CD1c-positive myeloid dendritic cell (primary cell): ENCODE measurements at regions not wholly inside any gene's neighbourhood (a gene's known extent, or its start where the extent isn't known, plus 50 kb on each side); places are given as distances from the start of the nearest gene placed in this dataset.

ENCODE experiments used
- DNase-seq: peaks from one replicate; pipeline ENCODE4 v3.0.0-alpha.2; 2016; ENCODE audit errors: extremely low spot score

- DNase-seq = no peak
These were observed 261.6 kb upstream of the THRB start for GRCh38 chr3:24756101-24756888.

- DNase-seq = no peak
These were observed 268.7 kb upstream of the THRB start for GRCh38 chr3:24763393-24763792.

GRCh38 chr3:24764236-24764915 is 269.7 kb upstream of the THRB start:
- no peak for DNase-seq

GRCh38 chr3:24765399-24765798 is 270.7 kb upstream of the THRB start:
- no peak for DNase-seq

GRCh38 chr3:24769918-24770317 is 275.3 kb upstream of the THRB start:
- no peak for DNase-seq

- DNase-seq = peak; percentile 3
These were observed 279.1 kb upstream of the THRB start for GRCh38 chr3:24773798-24774197.

- DNase-seq = no peak
These were observed 286.3 kb upstream of the THRB start for GRCh38 chr3:24780991-24781390.

GRCh38 chr3:24781454-24781853 is 286.8 kb upstream of the THRB start:
- no peak for DNase-seq

- no peak for DNase-seq
These were observed 299.2 kb upstream of the THRB start for GRCh38 chr3:24793896-24794295.

- DNase-seq = no peak
These were observed 308.0 kb upstream of the THRB start for GRCh38 chr3:24802614-24803013.

- DNase-seq = no peak
These were observed 309.4 kb upstream of the THRB start for GRCh38 chr3:24804095-24804494.

GRCh38 chr3:24810881-24811280 is 316.2 kb upstream of the THRB start:
- DNase-seq = no peak

GRCh38 chr3:24812116-24812515 is 317.5 kb upstream of the THRB start:
- DNase-seq = no peak

GRCh38 chr3:24818055-24818454 is 323.4 kb upstream of the THRB start:
- no peak for DNase-seq

- DNase-seq = no peak
These were observed 333.4 kb upstream of the THRB start for GRCh38 chr3:24828011-24828410.

GRCh38 chr3:24828551-24828950 is 333.9 kb upstream of the THRB start:
- DNase-seq = no peak

GRCh38 chr3:24829011-24829581 is 334.4 kb upstream of the THRB start:
- no peak for DNase-seq

GRCh38 chr3:24829629-24830229 is 335.1 kb upstream of the THRB start:
- DNase-seq = no peak

- no peak for DNase-seq
These were observed 335.8 kb upstream of the THRB start for GRCh38 chr3:24830230-24831152.

GRCh38 chr3:24831221-24831620 is 336.6 kb upstream of the THRB start:
- no peak for DNase-seq

- no peak for DNase-seq
These were observed 338.2 kb upstream of the THRB start for GRCh38 chr3:24832891-24833290.

- DNase-seq = no peak
These were observed 339.8 kb upstream of the THRB start for GRCh38 chr3:24834442-24834841.
